ENCODE measurements at regions not wholly inside any gene's neighbourhood (a gene's known extent, or its start where the extent isn't known, plus 50 kb on each side); places are given as distances from the start of the nearest gene placed in this dataset.

DNA sequence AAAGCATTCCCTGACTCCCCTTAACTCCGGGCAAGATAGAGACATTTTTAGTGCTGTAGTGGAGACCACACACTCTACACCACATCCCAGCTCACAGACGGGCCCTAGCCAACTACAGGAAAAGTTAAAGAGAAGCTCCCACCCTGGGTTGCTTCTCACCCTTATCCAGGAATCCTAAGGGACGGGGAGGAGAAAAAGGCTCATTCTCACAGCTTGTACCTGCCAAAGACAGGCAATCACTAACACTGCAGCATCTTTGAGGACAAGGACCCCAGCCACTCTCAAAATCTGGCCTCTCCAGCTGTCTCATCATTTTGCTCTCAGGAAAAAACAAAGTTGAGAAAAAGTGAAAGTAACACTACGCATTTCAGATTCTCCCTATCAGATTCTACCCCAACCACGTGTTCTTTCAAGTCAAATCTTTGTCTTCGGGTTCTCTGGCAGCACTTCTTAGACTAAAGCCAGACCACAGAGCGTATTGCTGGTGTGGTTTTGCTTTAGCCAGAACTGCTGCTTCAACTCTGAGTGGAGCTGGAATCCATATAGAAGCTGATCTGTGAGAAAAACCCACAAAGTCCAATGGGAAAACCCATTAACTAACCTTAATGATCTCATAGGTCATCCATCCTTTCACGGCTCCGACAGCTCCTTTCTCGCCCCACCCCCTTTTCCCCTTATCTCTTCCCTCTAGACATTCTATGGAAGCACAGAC lies 605.9 kb upstream of the DIPK2B start:
- POLR2A ChIA-PET, result no interaction called here
- TF ChIP-seq, protein P1, sequence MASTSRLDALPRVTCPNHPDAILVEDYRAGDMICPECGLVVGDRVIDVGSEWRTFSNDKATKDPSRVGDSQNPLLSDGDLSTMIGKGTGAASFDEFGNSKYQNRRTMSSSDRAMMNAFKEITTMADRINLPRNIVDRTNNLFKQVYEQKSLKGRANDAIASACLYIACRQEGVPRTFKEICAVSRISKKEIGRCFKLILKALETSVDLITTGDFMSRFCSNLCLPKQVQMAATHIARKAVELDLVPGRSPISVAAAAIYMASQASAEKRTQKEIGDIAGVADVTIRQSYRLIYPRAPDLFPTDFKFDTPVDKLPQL (IDR thresholded peaks at IDR 0.05; ENCODE audit: extremely low read depth, insufficient read length), result no peak
- no peak for TF ChIP-seq TSC22D4 (tag; IDR thresholded peaks at IDR 0.05)
- TF ChIP-seq, protein P2, sequence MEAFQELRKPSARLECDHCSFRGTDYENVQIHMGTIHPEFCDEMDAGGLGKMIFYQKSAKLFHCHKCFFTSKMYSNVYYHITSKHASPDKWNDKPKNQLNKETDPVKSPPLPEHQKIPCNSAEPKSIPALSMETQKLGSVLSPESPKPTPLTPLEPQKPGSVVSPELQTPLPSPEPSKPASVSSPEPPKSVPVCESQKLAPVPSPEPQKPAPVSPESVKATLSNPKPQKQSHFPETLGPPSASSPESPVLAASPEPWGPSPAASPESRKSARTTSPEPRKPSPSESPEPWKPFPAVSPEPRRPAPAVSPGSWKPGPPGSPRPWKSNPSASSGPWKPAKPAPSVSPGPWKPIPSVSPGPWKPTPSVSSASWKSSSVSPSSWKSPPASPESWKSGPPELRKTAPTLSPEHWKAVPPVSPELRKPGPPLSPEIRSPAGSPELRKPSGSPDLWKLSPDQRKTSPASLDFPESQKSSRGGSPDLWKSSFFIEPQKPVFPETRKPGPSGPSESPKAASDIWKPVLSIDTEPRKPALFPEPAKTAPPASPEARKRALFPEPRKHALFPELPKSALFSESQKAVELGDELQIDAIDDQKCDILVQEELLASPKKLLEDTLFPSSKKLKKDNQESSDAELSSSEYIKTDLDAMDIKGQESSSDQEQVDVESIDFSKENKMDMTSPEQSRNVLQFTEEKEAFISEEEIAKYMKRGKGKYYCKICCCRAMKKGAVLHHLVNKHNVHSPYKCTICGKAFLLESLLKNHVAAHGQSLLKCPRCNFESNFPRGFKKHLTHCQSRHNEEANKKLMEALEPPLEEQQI (IDR thresholded peaks at IDR 0.05), result no peak
- TF ChIP-seq, protein P3, sequence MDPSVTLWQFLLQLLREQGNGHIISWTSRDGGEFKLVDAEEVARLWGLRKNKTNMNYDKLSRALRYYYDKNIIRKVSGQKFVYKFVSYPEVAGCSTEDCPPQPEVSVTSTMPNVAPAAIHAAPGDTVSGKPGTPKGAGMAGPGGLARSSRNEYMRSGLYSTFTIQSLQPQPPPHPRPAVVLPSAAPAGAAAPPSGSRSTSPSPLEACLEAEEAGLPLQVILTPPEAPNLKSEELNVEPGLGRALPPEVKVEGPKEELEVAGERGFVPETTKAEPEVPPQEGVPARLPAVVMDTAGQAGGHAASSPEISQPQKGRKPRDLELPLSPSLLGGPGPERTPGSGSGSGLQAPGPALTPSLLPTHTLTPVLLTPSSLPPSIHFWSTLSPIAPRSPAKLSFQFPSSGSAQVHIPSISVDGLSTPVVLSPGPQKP (CRISPR knock-in tag; IDR thresholded peaks at IDR 0.05), result no peak
- no peak for TF ChIP-seq PHF20 (IDR thresholded peaks at IDR 0.05; ENCODE audit: partially characterized antibody)
- no peak for TF ChIP-seq RBM17 (IDR thresholded peaks at IDR 0.05; ENCODE audit: borderline replicate concordance, low read depth, low read length)
- no peak for TF ChIP-seq RFX7 (CRISPR knock-in tag; IDR thresholded peaks at IDR 0.05)
- no peak for TF ChIP-seq ZNF175 (CRISPR knock-in tag; IDR thresholded peaks at IDR 0.05; ENCODE audit: low read depth)
- no peak for TF ChIP-seq MCM5 (IDR thresholded peaks at IDR 0.05; ENCODE audit: low read depth)
- no peak for TF ChIP-seq NCOA4 (IDR thresholded peaks at IDR 0.05; ENCODE audit: partially characterized antibody)
- TF ChIP-seq DPF2 (IDR thresholded peaks at IDR 0.05), result no peak
- no peak for TF ChIP-seq CBX3 (IDR thresholded peaks at IDR 0.05; ENCODE audit: borderline replicate concordance in 1 of 2, low read length in 2 of 2)
- no peak for TF ChIP-seq TOE1 (IDR thresholded peaks at IDR 0.05; ENCODE audit: borderline replicate concordance)
- TF ChIP-seq TOE1 (CRISPR knock-in tag; IDR thresholded peaks at IDR 0.05; ENCODE audit: borderline replicate concordance, low read depth), result no peak
- TF ChIP-seq HLTF (IDR thresholded peaks at IDR 0.05), result no peak
- TF ChIP-seq, protein P4, sequence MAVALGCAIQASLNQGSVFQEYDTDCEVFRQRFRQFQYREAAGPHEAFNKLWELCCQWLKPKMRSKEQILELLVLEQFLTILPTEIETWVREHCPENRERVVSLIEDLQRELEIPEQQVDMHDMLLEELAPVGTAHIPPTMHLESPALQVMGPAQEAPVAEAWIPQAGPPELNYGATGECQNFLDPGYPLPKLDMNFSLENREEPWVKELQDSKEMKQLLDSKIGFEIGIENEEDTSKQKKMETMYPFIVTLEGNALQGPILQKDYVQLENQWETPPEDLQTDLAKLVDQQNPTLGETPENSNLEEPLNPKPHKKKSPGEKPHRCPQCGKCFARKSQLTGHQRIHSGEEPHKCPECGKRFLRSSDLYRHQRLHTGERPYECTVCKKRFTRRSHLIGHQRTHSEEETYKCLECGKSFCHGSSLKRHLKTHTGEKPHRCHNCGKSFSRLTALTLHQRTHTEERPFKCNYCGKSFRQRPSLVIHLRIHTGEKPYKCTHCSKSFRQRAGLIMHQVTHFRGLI (CRISPR knock-in tag; IDR thresholded peaks at IDR 0.05), result no peak
- TF ChIP-seq TAF7 (tag; IDR thresholded peaks at IDR 0.05), result no peak

More for the DNA sequence above, 605.9 kb upstream of the DIPK2B start:
- CTCF ChIA-PET (ENCODE audit: low intra/inter-chr PET ratio), result no interaction called here
- Histone ChIP-seq H3K4me3 (no peak overlapping the region), H3K27ac (ENCODE audit: extremely low read depth, low read depth, low read length) (no peak overlapping the region), H3K27me3 (ENCODE audit: control insufficient read depth in 2 of 2, insufficient read depth in 2 of 2, low read length in 2 of 2) (no peaks in the 10 kb centered on the region), H4K20me1 (replicated peaks; ENCODE audit: control insufficient read depth, insufficient read depth, low read length) (no peaks in the 10 kb centered on the region), H3K9me1 (ENCODE audit: control insufficient read depth, insufficient read depth, low read length) (no peaks in the 10 kb centered on the region), H3K36me3 (ENCODE audit: control insufficient read depth, insufficient read depth, low read length) (no peaks in the 10 kb centered on the region), H3K9ac (ENCODE audit: insufficient read depth in 1 of 2, low read depth in 2 of 2, low read length in 2 of 2) (no peak overlapping the region), H3K9me3 (replicated peaks; ENCODE audit: control insufficient read depth, insufficient read depth, low read depth, low read length) (no peaks in the 10 kb centered on the region), H3K79me2 (ENCODE audit: control insufficient read depth, insufficient read depth, low read length) (no peaks in the 10 kb centered on the region), H3K4me1 (replicated peaks in 1 of 2; ENCODE audit: control insufficient read depth in 2 of 2, insufficient read depth in 2 of 2, low read length in 2 of 2) (no peaks in the 10 kb centered on the region), H2AFZ (ENCODE audit: low read depth, low read length) (no peak overlapping the region), H3K4me2 (ENCODE audit: insufficient read depth, low read length) (no peak overlapping the region)
- no TSS peak for BruUV-seq (replicated peaks)
- intact Hi-C loops (cut with micrococcal nuclease) (no loop called here), in situ Hi-C loops (cut with MboI) (no loop called here)
- 3% methylated on average over 6 of the region's 10 CpGs for WGBS (ENCODE audit: insufficient coverage, low coverage, missing lambda C conversion rate)
- no peak for FAIRE-seq
- no peak for DNase-seq (ENCODE audit: extremely low read depth in 1 of 4, low spot score in 3 of 4)
- ATAC-seq, result no peak
